A549 (cell line): ENCODE measurements at regions not wholly inside any gene's neighbourhood (a gene's known extent, or its start where the extent isn't known, plus 50 kb on each side); places are given as distances from the start of the nearest gene placed in this dataset.

Source experiments
- ATAC-seq, 2 experiments: fragments of 200-7000 bp in 1 of 2; fragments of >200 bp in 1 of 2; cut with Nextera tagmentation in 1 of 2; cut with Tn5 transposase in 1 of 2; 3 replicates each; pipeline versions ENCODE4 v1.8.0 to v1.9.1; 2018 to 2020; ENCODE audit warnings: mild to moderate bottlenecking in 1 of 2, moderate library complexity in 1 of 2
- CTCF ChIA-PET: fragments of 300-600 bp; sonication (Branson Sonifier 250); formaldehyde crosslinking; extraction: SDS; loops from one replicate; lab custom pipeline; 2021; ENCODE audit warnings: antibody characterized with exemption, inconsistent platforms; lab: Yijun Ruan, JAX
- POLR2A ChIA-PET: fragments of 350-600 bp; formaldehyde crosslinking; extraction: SDS; loops from one replicate; lab custom pipeline; 2021; ENCODE audit warnings: antibody characterized with exemption, inconsistent platforms; lab: Yijun Ruan, JAX
- DNase-seq, 2 experiments: peaks; one replicate each; pipeline versions ENCODE4 v3.0.0 to v3.0.0-alpha.2; 2011 to 2016; ENCODE audit warnings: low read depth in 1 of 2, low spot score in 1 of 2
- FAIRE-seq: peaks from 2 replicates; lab custom pipeline; 2011; peaks lifted over from hg19 to GRCh38; lab: Jason Lieb, UNC
- H3K27ac ChIP-seq, 2 experiments: fragments of >200 bp; sonication (Bioruptor Twin); formaldehyde crosslinking; 3 replicates each; pipeline ENCODE4 v1.5.1; 2016 to 2017
- H3K4me1 ChIP-seq: fragments of >200 bp; sonication (Bioruptor Twin); formaldehyde crosslinking; 3 replicates; pipeline ENCODE4 v1.6.1; 2016
- H3K4me2 ChIP-seq: fragments of >200 bp; sonication (Bioruptor Twin); formaldehyde crosslinking; 3 replicates; pipeline ENCODE4 v1.6.1; 2016
- H3K4me3 ChIP-seq: fragments of >200 bp; sonication (Bioruptor Twin); formaldehyde crosslinking; 3 replicates; pipeline ENCODE4 v1.5.1; 2016
- H3K9me3 ChIP-seq: fragments of >200 bp; sonication (Bioruptor Twin); formaldehyde crosslinking; 3 replicates; pipeline ENCODE4 v1.6.1; 2016
- CBX8 ChIP-seq: fragments of 200-600 bp; sonication (generic); IDR thresholded peaks from 2 replicates; pipeline ENCODE4 v1.6.1; 2016
- CEBPB ChIP-seq, 2 experiments: fragments of >200 bp in 1 of 2; sonication (Bioruptor Twin) in 1 of 2; formaldehyde crosslinking in 1 of 2; IDR thresholded peaks; 2 replicates each; pipeline ENCODE4 v1.6.1; 2012 to 2016
- EHMT2 ChIP-seq: fragments of 200-600 bp; sonication (generic); IDR thresholded peaks from 2 replicates; pipeline ENCODE4 v1.6.1; 2016; ENCODE audit warnings: antibody characterized with exemption, low read depth, mild to moderate bottlenecking, moderate library complexity
- HOXA7 ChIP-seq: fragments of 250-450 bp; sonication (Bioruptor Pico); IDR thresholded peaks from 2 replicates; pipeline ENCODE4 v1.5.0; 2020; ENCODE audit warnings: mild to moderate bottlenecking, moderate library complexity
- HOXB5 ChIP-seq: fragments of 250-450 bp; sonication (Bioruptor Pico); IDR thresholded peaks from 2 replicates; pipeline ENCODE4 v1.5.0; 2020; ENCODE audit warnings: mild to moderate bottlenecking, moderate library complexity
- JUNB ChIP-seq: fragments of >200 bp; sonication (Bioruptor Twin); formaldehyde crosslinking; IDR thresholded peaks from 2 replicates; pipeline ENCODE4 v1.6.1; 2016
- MAX ChIP-seq: IDR thresholded peaks from 2 replicates; pipeline ENCODE4 v1.6.1; 2012
- MAZ ChIP-seq: fragments of 150-350 bp; IDR thresholded peaks from 2 replicates; pipeline ENCODE4 v1.6.1; 2014; ENCODE audit warnings: antibody characterized with exemption, low read depth, low read length, borderline replicate concordance
- NFE2L2 ChIP-seq: fragments of 150-350 bp; conservative IDR thresholded peaks from 2 replicates; pipeline ENCODE4 v1.6.1; 2014; ENCODE audit warnings: low read length
- PHF8 ChIP-seq: fragments of 200-600 bp; sonication (generic); IDR thresholded peaks from 2 replicates; pipeline ENCODE4 v1.6.1; 2016; ENCODE audit warnings: low read depth, mild to moderate bottlenecking, antibody characterized with exemption, moderate library complexity, borderline replicate concordance
- POLR2AphosphoS2 ChIP-seq: conservative IDR thresholded peaks from 2 replicates; pipeline ENCODE4 v1.6.1; 2012; ENCODE audit warnings: low read length, improper control_type of control experiment, inconsistent platforms
- RAD21 ChIP-seq, 2 experiments: fragments of >200 bp in 1 of 2; sonication (Bioruptor Twin) in 1 of 2; formaldehyde crosslinking in 1 of 2; IDR thresholded peaks in 1 of 2; conservative IDR thresholded peaks in 1 of 2; 2 replicates in 1 of 2; 3 replicates in 1 of 2; pipeline ENCODE4 v1.6.1; 2012 to 2018; ENCODE audit warnings: inconsistent platforms in 1 of 2
- RARB ChIP-seq: fragments of 250-450 bp; sonication (Bioruptor Pico); IDR thresholded peaks from 2 replicates; pipeline ENCODE4 v1.8.0; 2021; ENCODE audit warnings: mild to moderate bottlenecking, moderate library complexity
- TFCP2L1 ChIP-seq: fragments of 250-450 bp; sonication (Bioruptor Pico); IDR thresholded peaks from 2 replicates; pipeline ENCODE4 v1.5.0; 2021; ENCODE audit warnings: mild to moderate bottlenecking
- TP53 ChIP-seq: fragments of 250-450 bp; sonication (Bioruptor Pico); IDR thresholded peaks from 2 replicates; pipeline ENCODE4 v1.5.0; 2021; ENCODE audit warnings: mild to moderate bottlenecking, moderate library complexity
- USF2 ChIP-seq: fragments of 450-650 bp; IDR thresholded peaks from 2 replicates; pipeline ENCODE4 v1.6.1; 2014; ENCODE audit warnings: antibody characterized with exemption
- ZC3H11A ChIP-seq: fragments of 450-650 bp; IDR thresholded peaks from 2 replicates; pipeline ENCODE4 v1.6.1; 2014; ENCODE audit warnings: antibody characterized with exemption, mild to moderate bottlenecking
- ZFP36 ChIP-seq: fragments of 450-650 bp; IDR thresholded peaks from 2 replicates; pipeline ENCODE4 v1.6.1; 2014; ENCODE audit warnings: borderline replicate concordance; ENCODE audit not compliant: partially characterized antibody
- ZSCAN20 ChIP-seq: fragments of 250-450 bp; sonication (Bioruptor Pico); IDR thresholded peaks from 2 replicates; pipeline ENCODE4 v1.8.0; 2022; ENCODE audit warnings: mild to moderate bottlenecking, moderate library complexity
- WGBS: methylation state at CpG from one replicate; pipeline ENCODE4 v1.1.6; 2017; ENCODE audit errors: missing lambda C conversion rate; 5-methylcytosine and 5-hydroxymethylcytosine counted together
- TF ChIP-seq, protein P1 (sequence below): fragments of >200 bp; sonication (Bioruptor Twin); formaldehyde crosslinking; IDR thresholded peaks from 3 replicates; pipeline ENCODE4 v1.5.1; 2016
- TF ChIP-seq, protein P2 (sequence below): fragments of 250-450 bp; sonication (Bioruptor Pico); IDR thresholded peaks from 2 replicates; pipeline ENCODE4 v1.5.0; 2021; ENCODE audit warnings: mild to moderate bottlenecking, moderate library complexity, borderline replicate concordance
- TF ChIP-seq, protein P3 (sequence below): IDR thresholded peaks from 2 replicates; pipeline ENCODE4 v1.6.1; 2012

- peaks cover 21% of the 10 kb centered on the region for H3K4me1 ChIP-seq
- H3K4me3 ChIP-seq: no peak overlapping the region
- ChIA-PET CTCF (no interaction called here), POLR2A (no interaction called here)
- no peaks in the 10 kb centered on the region for H3K9me3 ChIP-seq
- ATAC-seq (no peak), FAIRE-seq (no peak), DNase-seq (no peak)
- peak overlapping the region in 1 of 2 experiments; percentile 39; a peak in 1 of 6 replicates for H3K27ac ChIP-seq
- WGBS: 62% methylated on average over 3 of the region's 3 CpGs
- no peak overlapping the region for H3K4me2 ChIP-seq
- TF ChIP-seq, protein P1, sequence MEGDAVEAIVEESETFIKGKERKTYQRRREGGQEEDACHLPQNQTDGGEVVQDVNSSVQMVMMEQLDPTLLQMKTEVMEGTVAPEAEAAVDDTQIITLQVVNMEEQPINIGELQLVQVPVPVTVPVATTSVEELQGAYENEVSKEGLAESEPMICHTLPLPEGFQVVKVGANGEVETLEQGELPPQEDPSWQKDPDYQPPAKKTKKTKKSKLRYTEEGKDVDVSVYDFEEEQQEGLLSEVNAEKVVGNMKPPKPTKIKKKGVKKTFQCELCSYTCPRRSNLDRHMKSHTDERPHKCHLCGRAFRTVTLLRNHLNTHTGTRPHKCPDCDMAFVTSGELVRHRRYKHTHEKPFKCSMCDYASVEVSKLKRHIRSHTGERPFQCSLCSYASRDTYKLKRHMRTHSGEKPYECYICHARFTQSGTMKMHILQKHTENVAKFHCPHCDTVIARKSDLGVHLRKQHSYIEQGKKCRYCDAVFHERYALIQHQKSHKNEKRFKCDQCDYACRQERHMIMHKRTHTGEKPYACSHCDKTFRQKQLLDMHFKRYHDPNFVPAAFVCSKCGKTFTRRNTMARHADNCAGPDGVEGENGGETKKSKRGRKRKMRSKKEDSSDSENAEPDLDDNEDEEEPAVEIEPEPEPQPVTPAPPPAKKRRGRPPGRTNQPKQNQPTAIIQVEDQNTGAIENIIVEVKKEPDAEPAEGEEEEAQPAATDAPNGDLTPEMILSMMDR: no peak
- TF ChIP-seq, all 56 proteins: peak for 0
These were observed 107.4 kb downstream of the TFAP2A start for GRCh38 chr6:10307476-10307875.

- FAIRE-seq (no peak), ATAC-seq (no peak), DNase-seq (no peak)
- Histone ChIP-seq H3K27ac (0 out of 6 replicates have a peak overlapping the region, but pooled peaks of 1 of the 2 experiments have one; percentile 39), H3K4me2 (no peak overlapping the region), H3K4me3 (no peak overlapping the region), H3K4me1 (peaks cover 21% of the 10 kb centered on the region), H3K9me3 (no peaks in the 10 kb centered on the region)
- CTCF ChIA-PET: no interaction called here
- TF ChIP-seq CEBPB (IDR thresholded peaks at IDR 0.05) (no peak), MAZ (no peak), PHF8 (no peak), CBX8 (no peak), EHMT2 (no peak), HOXA7 (CRISPR knock-in tag) (no peak), MAX (no peak), NFE2L2 (no peak), RARB (CRISPR knock-in tag) (no peak), USF2 (no peak), JUNB (no peak)
- TF ChIP-seq, protein P2, sequence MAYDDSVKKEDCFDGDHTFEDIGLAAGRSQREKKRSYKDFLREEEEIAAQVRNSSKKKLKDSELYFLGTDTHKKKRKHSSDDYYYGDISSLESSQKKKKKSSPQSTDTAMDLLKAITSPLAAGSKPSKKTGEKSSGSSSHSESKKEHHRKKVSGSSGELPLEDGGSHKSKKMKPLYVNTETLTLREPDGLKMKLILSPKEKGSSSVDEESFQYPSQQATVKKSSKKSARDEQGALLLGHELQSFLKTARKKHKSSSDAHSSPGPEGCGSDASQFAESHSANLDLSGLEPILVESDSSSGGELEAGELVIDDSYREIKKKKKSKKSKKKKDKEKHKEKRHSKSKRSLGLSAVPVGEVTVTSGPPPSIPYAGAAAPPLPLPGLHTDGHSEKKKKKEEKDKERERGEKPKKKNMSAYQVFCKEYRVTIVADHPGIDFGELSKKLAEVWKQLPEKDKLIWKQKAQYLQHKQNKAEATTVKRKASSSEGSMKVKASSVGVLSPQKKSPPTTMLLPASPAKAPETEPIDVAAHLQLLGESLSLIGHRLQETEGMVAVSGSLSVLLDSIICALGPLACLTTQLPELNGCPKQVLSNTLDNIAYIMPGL (CRISPR knock-in tag): no peak
- TF ChIP-seq, protein P3, sequence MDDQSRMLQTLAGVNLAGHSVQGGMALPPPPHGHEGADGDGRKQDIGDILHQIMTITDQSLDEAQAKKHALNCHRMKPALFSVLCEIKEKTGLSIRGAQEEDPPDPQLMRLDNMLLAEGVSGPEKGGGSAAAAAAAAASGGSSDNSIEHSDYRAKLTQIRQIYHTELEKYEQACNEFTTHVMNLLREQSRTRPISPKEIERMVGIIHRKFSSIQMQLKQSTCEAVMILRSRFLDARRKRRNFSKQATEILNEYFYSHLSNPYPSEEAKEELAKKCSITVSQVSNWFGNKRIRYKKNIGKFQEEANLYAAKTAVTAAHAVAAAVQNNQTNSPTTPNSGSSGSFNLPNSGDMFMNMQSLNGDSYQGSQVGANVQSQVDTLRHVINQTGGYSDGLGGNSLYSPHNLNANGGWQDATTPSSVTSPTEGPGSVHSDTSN: no peak
- POLR2A ChIA-PET: no interaction called here
- 96% methylated on average over 7 of the region's 7 CpGs for WGBS
These were observed 107.8 kb downstream of the TFAP2A start for GRCh38 chr6:10307028-10307427.

GRCh38 chr6:10305790-10306415, 109.0 kb downstream of the TFAP2A start:
- FAIRE-seq (no peak), DNase-seq (peak in 1 of 2 experiments; percentile 9), ATAC-seq (peak; percentile 54 to 58; a peak in 3 of 6 replicates)
- WGBS: 16% methylated on average over 7 of the region's 7 CpGs
- peak overlapping the region in 1 of 2 experiments; percentile 66; a peak in 3 of 6 replicates for H3K27ac ChIP-seq
- H3K4me3 ChIP-seq: no peak overlapping the region
- peaks cover 21% of the 10 kb centered on the region for H3K4me1 ChIP-seq
- ChIA-PET CTCF (no interaction called here), POLR2A (no interaction called here)
- H3K4me2 ChIP-seq: peak overlapping the region; percentile 59
- H3K9me3 ChIP-seq: no peaks in the 10 kb centered on the region
- TF ChIP-seq HOXB5 (CRISPR knock-in tag) (no peak), POLR2AphosphoS2 (no peak), MAX (no peak), RAD21 (conservative IDR thresholded peaks at IDR 0.05 in 1 of 2, IDR thresholded peaks at IDR 0.05 in 1 of 2) (no peak), JUNB (no peak), ZC3H11A (no peak), TP53 (no peak), MAZ (no peak), ZSCAN20 (CRISPR knock-in tag) (no peak), TFCP2L1 (CRISPR knock-in tag) (no peak), ZFP36 (no peak)
- TF ChIP-seq, protein P3: no peak
